ENCODE measurements at regions not wholly inside any gene's neighbourhood (a gene's known extent, or its start where the extent isn't known, plus 50 kb on each side); places are given as distances from the start of the nearest gene placed in this dataset.

DNA sequence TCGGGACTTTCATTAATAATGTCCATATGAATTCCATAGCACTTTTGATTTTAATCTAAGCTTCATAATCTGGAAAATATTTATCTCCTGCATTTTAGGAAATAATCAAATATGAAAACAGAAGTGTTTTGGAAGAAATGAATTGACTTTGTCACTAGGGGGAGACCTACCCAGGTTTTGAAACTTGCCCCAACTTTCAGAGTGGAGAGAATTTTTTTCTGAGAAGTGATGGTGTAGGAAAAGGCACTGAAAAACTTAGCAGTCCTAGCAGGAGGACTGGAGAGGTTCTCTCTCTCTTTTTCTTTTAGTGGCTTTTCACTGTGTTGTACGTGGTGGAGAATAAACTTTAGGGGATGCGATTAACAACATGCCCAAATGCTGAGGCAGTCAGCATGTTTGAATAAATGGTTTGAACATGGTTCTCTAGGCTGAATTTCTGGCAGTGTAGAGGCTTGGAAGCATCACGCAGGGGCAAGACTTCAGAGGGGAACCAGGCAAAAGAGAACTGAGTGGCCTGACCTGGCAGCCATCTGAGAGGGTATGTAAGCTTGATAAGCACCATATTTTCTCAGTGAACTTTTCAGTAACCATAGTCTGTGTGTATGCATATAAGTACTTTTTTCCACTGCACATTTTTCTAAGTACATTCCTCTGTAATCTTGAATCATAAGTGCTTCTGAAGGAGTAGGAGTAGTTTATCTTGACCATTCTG is 68.3 kb upstream of the NEK7 start:
- ATAC-seq = peak in 3 of 4 donors; percentile 13 to 67 (median 56)
- Histone ChIP-seq H3K27ac (no peak overlapping the region), H3K36me3 (no peaks in the 10 kb centered on the region), H3K4me1 (peaks cover 0 to 8% (median 0%) of the 10 kb centered on the region in 12 donors), H3K9me3 (no peaks in the 10 kb centered on the region), H3K4me3 (peak overlapping the region in 1 of 12 donors; percentile 11), H3K27me3 (no peaks in the 10 kb centered on the region)
- 26 to 40% (median 29%) methylated on average over 4 of the region's 4 CpGs for WGBS, 4 donors
- no peak for DNase-seq
- intact Hi-C loops (cut with DNase I) = loop anchor here in 9 of 10 donors (1.0 to 10.0 kb wide), 11 partner anchors 68 to 379 kb away; partner anchors contain the start of gene NEK7 (in 5 of the 9)
- TF ChIP-seq CTCF (IDR thresholded peaks at IDR 0.05) = peak; percentile 17 to 72 (median 67)
- TF ChIP-seq POLR2A (IDR thresholded peaks at IDR 0.05) = no peak

DNA sequence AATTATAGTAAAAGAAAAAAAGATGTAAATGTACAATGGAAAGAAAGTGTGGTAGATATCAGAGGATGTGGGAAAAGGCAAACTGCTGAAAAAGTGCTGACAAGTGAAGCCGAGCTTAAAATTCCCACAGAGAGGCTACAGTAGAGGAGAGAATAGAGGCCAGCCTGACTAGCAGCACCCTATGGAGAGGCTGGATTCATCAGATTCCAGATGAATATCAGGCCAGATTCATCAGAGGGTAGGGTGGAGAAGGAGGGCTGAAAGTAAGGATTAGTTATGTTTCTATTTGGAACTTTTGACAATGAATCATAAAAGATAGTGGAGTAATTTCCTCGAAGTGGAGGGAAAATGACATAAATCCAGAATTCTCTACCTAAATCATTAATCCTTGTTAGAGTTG is 60.4 kb upstream of the NEK7 start:
- no peak for DNase-seq
- WGBS, 4 donors = 57 to 73% (median 62%) methylated on average over 2 of the region's 2 CpGs
- Histone ChIP-seq H3K4me1 (no peaks in the 10 kb centered on the region), H3K4me3 (no peak overlapping the region), H3K27me3 (no peaks in the 10 kb centered on the region), H3K9me3 (no peaks in the 10 kb centered on the region), H3K36me3 (no peaks in the 10 kb centered on the region), H3K27ac (no peak overlapping the region)
- intact Hi-C loops (cut with DNase I) = loop anchor here in 3 of 10 donors (5.0 to 10.0 kb wide), 3 partner anchors 48 to 371 kb away; no protein-coding TSS in a partner anchor
- no peak for ATAC-seq
- TF ChIP-seq CTCF (IDR thresholded peaks at IDR 0.05) (no peak), POLR2A (IDR thresholded peaks at IDR 0.05) (no peak)

GRCh38 chr1:198099755-198100154 is 57.0 kb upstream of the NEK7 start:
- Histone ChIP-seq H3K36me3 (no peaks in the 10 kb centered on the region), H3K9me3 (no peaks in the 10 kb centered on the region), H3K27me3 (no peaks in the 10 kb centered on the region), H3K4me3 (no peak overlapping the region), H3K4me1 (no peaks in the 10 kb centered on the region), H3K27ac (no peak overlapping the region)
- ATAC-seq = no peak
- intact Hi-C loops (cut with DNase I) = loop anchor here in 3 of 10 donors (5.0 to 10.0 kb wide), 3 partner anchors 45 to 368 kb away; no protein-coding TSS in a partner anchor
- DNase-seq = no peak
- TF ChIP-seq CTCF (IDR thresholded peaks at IDR 0.05) = no peak
- TF ChIP-seq POLR2A (IDR thresholded peaks at IDR 0.05) = no peak

DNA sequence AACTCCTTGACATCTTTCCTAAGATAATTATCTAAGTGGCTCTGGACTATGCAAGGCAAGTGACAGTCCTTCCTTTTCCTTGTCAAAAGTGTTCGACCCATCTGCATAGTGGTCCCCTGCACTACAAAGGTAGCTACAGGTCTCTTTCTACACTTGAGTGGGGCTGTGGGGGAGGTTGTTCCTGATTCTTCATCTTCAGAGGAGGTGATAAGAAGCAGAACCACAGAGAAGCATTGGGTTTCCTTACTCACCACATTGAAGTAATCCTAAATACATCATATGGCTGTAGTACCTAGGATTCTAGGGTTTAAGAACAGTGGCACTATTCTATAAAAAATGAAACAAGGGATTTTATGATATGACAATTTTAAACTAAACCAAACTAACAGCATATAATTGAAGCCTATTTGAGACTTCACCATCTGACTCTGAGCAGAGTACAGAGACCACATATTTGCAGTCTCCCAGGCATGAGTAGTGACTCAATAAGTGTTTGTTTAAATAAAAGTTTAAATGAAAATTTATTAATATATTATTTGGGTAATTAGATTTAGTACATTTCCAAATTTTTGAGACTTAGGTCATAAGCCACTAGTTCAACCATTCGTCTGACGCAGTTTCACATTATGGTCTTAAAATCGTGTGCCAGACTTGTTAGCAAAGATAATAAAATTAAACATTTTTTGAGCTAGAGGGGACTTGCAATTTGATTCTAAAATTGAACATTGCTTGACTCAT is 54.9 kb upstream of the NEK7 start:
- no peak for TF ChIP-seq POLR2A (IDR thresholded peaks at IDR 0.05)
- TF ChIP-seq CTCF (IDR thresholded peaks at IDR 0.05) = no peak
- Histone ChIP-seq H3K27ac (no peak overlapping the region), H3K27me3 (no peaks in the 10 kb centered on the region), H3K36me3 (no peaks in the 10 kb centered on the region), H3K4me3 (no peak overlapping the region), H3K9me3 (no peaks in the 10 kb centered on the region), H3K4me1 (no peaks in the 10 kb centered on the region)
- intact Hi-C loops (cut with DNase I) = no loop called here
- ATAC-seq (no peak), DNase-seq (no peak)
- WGBS, 4 donors = 58 to 67% (median 59%) methylated on average over 4 of the region's 4 CpGs
